ENCODE measurements at regions not wholly inside any gene's neighbourhood (a gene's known extent, or its start where the extent isn't known, plus 50 kb on each side); places are given as distances from the start of the nearest gene placed in this dataset.

DNA sequence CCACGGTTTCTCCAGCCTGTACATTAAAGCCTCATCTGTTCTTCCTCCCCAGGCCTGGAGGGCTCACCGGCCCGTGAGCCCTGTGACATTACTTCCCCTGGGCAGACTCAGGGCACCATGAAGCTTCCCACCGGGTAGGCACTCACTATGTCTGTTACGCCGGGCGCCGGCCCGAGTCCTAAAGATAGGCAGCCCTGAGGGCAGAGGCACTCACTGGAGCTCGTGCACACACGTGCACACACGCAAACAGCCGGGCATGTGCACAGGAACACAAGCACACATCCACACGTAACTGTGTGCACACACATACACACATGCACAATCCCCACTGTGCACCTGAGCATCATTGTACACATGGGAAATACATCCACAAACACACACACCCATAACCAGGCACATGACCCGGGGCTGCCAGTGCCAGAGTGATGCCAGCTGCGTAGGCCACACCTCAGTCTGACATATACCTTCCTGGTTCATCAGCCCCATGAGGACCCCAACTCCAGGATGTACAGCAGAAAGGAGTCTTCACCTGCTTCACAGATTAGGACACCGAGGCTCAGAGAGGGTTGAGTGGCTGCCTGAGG is 83.7 kb downstream of the YTHDF1 start:
- no peak for TF ChIP-seq EZH2 (IDR thresholded peaks at IDR 0.05; ENCODE audit: low read length, unreplicated experiment)
- TF ChIP-seq, protein P1, sequence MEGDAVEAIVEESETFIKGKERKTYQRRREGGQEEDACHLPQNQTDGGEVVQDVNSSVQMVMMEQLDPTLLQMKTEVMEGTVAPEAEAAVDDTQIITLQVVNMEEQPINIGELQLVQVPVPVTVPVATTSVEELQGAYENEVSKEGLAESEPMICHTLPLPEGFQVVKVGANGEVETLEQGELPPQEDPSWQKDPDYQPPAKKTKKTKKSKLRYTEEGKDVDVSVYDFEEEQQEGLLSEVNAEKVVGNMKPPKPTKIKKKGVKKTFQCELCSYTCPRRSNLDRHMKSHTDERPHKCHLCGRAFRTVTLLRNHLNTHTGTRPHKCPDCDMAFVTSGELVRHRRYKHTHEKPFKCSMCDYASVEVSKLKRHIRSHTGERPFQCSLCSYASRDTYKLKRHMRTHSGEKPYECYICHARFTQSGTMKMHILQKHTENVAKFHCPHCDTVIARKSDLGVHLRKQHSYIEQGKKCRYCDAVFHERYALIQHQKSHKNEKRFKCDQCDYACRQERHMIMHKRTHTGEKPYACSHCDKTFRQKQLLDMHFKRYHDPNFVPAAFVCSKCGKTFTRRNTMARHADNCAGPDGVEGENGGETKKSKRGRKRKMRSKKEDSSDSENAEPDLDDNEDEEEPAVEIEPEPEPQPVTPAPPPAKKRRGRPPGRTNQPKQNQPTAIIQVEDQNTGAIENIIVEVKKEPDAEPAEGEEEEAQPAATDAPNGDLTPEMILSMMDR (conservative IDR thresholded peaks at IDR 0.05; ENCODE audit: low read depth, low read length): no peak

All from PC-3 (cell line).